A549 (cell line): ENCODE measurements at regions not wholly inside any gene's neighbourhood (a gene's known extent, or its start where the extent isn't known, plus 50 kb on each side); places are given as distances from the start of the nearest gene placed in this dataset.

Experiments
- ATAC-seq, 2 experiments: fragments of 200-7000 bp in 1 of 2; fragments of >200 bp in 1 of 2; cut with Nextera tagmentation in 1 of 2; cut with Tn5 transposase in 1 of 2; 3 replicates each; pipeline versions ENCODE4 v1.8.0 to v1.9.1; 2018 to 2020; ENCODE audit warnings: mild to moderate bottlenecking in 1 of 2, moderate library complexity in 1 of 2
- CTCF ChIA-PET: fragments of 300-600 bp; sonication (Branson Sonifier 250); formaldehyde crosslinking; extraction: SDS; loops from one replicate; lab custom pipeline; 2021; ENCODE audit warnings: antibody characterized with exemption, inconsistent platforms; lab: Yijun Ruan, JAX
- POLR2A ChIA-PET: fragments of 350-600 bp; formaldehyde crosslinking; extraction: SDS; loops from one replicate; lab custom pipeline; 2021; ENCODE audit warnings: antibody characterized with exemption, inconsistent platforms; lab: Yijun Ruan, JAX
- DNase-seq, 2 experiments: peaks; one replicate each; pipeline versions ENCODE4 v3.0.0 to v3.0.0-alpha.2; 2011 to 2016; ENCODE audit warnings: low read depth in 1 of 2, low spot score in 1 of 2
- FAIRE-seq: peaks from 2 replicates; lab custom pipeline; 2011; peaks lifted over from hg19 to GRCh38; lab: Jason Lieb, UNC
- H3K27ac ChIP-seq, 2 experiments: fragments of >200 bp; sonication (Bioruptor Twin); formaldehyde crosslinking; 3 replicates each; pipeline ENCODE4 v1.5.1; 2016 to 2017
- H3K4me1 ChIP-seq: fragments of >200 bp; sonication (Bioruptor Twin); formaldehyde crosslinking; 3 replicates; pipeline ENCODE4 v1.6.1; 2016
- H3K4me2 ChIP-seq: fragments of >200 bp; sonication (Bioruptor Twin); formaldehyde crosslinking; 3 replicates; pipeline ENCODE4 v1.6.1; 2016
- H3K4me3 ChIP-seq: fragments of >200 bp; sonication (Bioruptor Twin); formaldehyde crosslinking; 3 replicates; pipeline ENCODE4 v1.5.1; 2016
- H3K9me3 ChIP-seq: fragments of >200 bp; sonication (Bioruptor Twin); formaldehyde crosslinking; 3 replicates; pipeline ENCODE4 v1.6.1; 2016
- CEBPB ChIP-seq, 2 experiments: fragments of >200 bp in 1 of 2; sonication (Bioruptor Twin) in 1 of 2; formaldehyde crosslinking in 1 of 2; IDR thresholded peaks; 2 replicates each; pipeline ENCODE4 v1.6.1; 2012 to 2016
- CHD2 ChIP-seq: fragments of 150-350 bp; IDR thresholded peaks from 2 replicates; pipeline ENCODE4 v1.6.1; 2014; ENCODE audit warnings: low read length; ENCODE audit not compliant: partially characterized antibody
- CHD4 ChIP-seq: fragments of 200-600 bp; sonication (generic); IDR thresholded peaks from 2 replicates; pipeline ENCODE4 v1.6.1; 2016; ENCODE audit warnings: antibody characterized with exemption, mild to moderate bottlenecking, borderline replicate concordance
- ESRRA ChIP-seq: fragments of 150-350 bp; IDR thresholded peaks from 2 replicates; pipeline ENCODE4 v1.6.1; 2014; ENCODE audit warnings: mild to moderate bottlenecking, low read length, borderline replicate concordance
- FOSB ChIP-seq: fragments of 250-450 bp; sonication (Bioruptor Pico); IDR thresholded peaks from 2 replicates; pipeline ENCODE4 v1.5.0; 2020; ENCODE audit warnings: mild to moderate bottlenecking, moderate library complexity
- FOXS1 ChIP-seq: fragments of 250-450 bp; sonication (Bioruptor Pico); IDR thresholded peaks from 2 replicates; pipeline ENCODE4 v1.5.0; 2020; ENCODE audit warnings: mild to moderate bottlenecking, moderate library complexity
- HDAC2 ChIP-seq: fragments of 200-600 bp; sonication (generic); IDR thresholded peaks from 2 replicates; pipeline ENCODE4 v1.6.1; 2016
- HOXB13 ChIP-seq: fragments of 250-450 bp; sonication (Bioruptor Pico); IDR thresholded peaks from 2 replicates; pipeline ENCODE4 v1.5.0; 2020; ENCODE audit warnings: low read depth, mild to moderate bottlenecking, moderate library complexity
- HOXB5 ChIP-seq: fragments of 250-450 bp; sonication (Bioruptor Pico); IDR thresholded peaks from 2 replicates; pipeline ENCODE4 v1.5.0; 2020; ENCODE audit warnings: mild to moderate bottlenecking, moderate library complexity
- JUN ChIP-seq, 2 experiments: fragments of >200 bp; sonication (Bioruptor Twin); formaldehyde crosslinking; IDR thresholded peaks; 2 replicates in 1 of 2; 3 replicates in 1 of 2; pipeline ENCODE4 v1.6.1; 2016 to 2017
- KDM5A ChIP-seq: fragments of 200-600 bp; sonication (generic); IDR thresholded peaks from 2 replicates; pipeline ENCODE4 v1.6.1; 2016; ENCODE audit warnings: antibody characterized with exemption, mild to moderate bottlenecking
- MAZ ChIP-seq: fragments of 150-350 bp; IDR thresholded peaks from 2 replicates; pipeline ENCODE4 v1.6.1; 2014; ENCODE audit warnings: antibody characterized with exemption, low read depth, low read length, borderline replicate concordance
- NFE2L2 ChIP-seq: fragments of 150-350 bp; conservative IDR thresholded peaks from 2 replicates; pipeline ENCODE4 v1.6.1; 2014; ENCODE audit warnings: low read length
- NPAS2 ChIP-seq: fragments of 250-450 bp; sonication (Bioruptor Pico); IDR thresholded peaks from 2 replicates; pipeline ENCODE4 v1.8.0; 2022; ENCODE audit warnings: mild to moderate bottlenecking, moderate library complexity, borderline replicate concordance
- POLR2A ChIP-seq: IDR thresholded peaks from 2 replicates; pipeline ENCODE4 v1.6.1; 2012; ENCODE audit warnings: mild to moderate bottlenecking, low read length
- POLR2AphosphoS2 ChIP-seq: conservative IDR thresholded peaks from 2 replicates; pipeline ENCODE4 v1.6.1; 2012; ENCODE audit warnings: low read length, improper control_type of control experiment, inconsistent platforms
- RAD21 ChIP-seq, 2 experiments: fragments of >200 bp in 1 of 2; sonication (Bioruptor Twin) in 1 of 2; formaldehyde crosslinking in 1 of 2; IDR thresholded peaks in 1 of 2; conservative IDR thresholded peaks in 1 of 2; 2 replicates in 1 of 2; 3 replicates in 1 of 2; pipeline ENCODE4 v1.6.1; 2012 to 2018; ENCODE audit warnings: inconsistent platforms in 1 of 2
- RARB ChIP-seq: fragments of 250-450 bp; sonication (Bioruptor Pico); IDR thresholded peaks from 2 replicates; pipeline ENCODE4 v1.8.0; 2021; ENCODE audit warnings: mild to moderate bottlenecking, moderate library complexity
- RFX5 ChIP-seq: fragments of 450-650 bp; IDR thresholded peaks from 2 replicates; pipeline ENCODE4 v1.7.1; 2014; ENCODE audit warnings: antibody characterized with exemption, mild to moderate bottlenecking, moderate library complexity
- RNF2 ChIP-seq: fragments of 200-600 bp; sonication (generic); IDR thresholded peaks from 2 replicates; pipeline ENCODE4 v1.6.1; 2016; ENCODE audit warnings: low read depth, mild to moderate bottlenecking, antibody characterized with exemption, moderate library complexity, borderline replicate concordance
- SMC3 ChIP-seq: fragments of >200 bp; sonication (Bioruptor Twin); formaldehyde crosslinking; IDR thresholded peaks from 3 replicates; pipeline ENCODE4 v1.6.1; 2018; ENCODE audit warnings: inconsistent platforms
- TFCP2L1 ChIP-seq: fragments of 250-450 bp; sonication (Bioruptor Pico); IDR thresholded peaks from 2 replicates; pipeline ENCODE4 v1.5.0; 2021; ENCODE audit warnings: mild to moderate bottlenecking
- ZC3H11A ChIP-seq: fragments of 450-650 bp; IDR thresholded peaks from 2 replicates; pipeline ENCODE4 v1.6.1; 2014; ENCODE audit warnings: antibody characterized with exemption, mild to moderate bottlenecking
- ZNF302 ChIP-seq: fragments of 250-450 bp; sonication (Bioruptor Pico); IDR thresholded peaks from 2 replicates; pipeline ENCODE4 v1.9.0; 2021; ENCODE audit warnings: inconsistent platforms, mild to moderate bottlenecking, moderate library complexity
- ZSCAN20 ChIP-seq: fragments of 250-450 bp; sonication (Bioruptor Pico); IDR thresholded peaks from 2 replicates; pipeline ENCODE4 v1.8.0; 2022; ENCODE audit warnings: mild to moderate bottlenecking, moderate library complexity
- WGBS: methylation state at CpG from one replicate; pipeline ENCODE4 v1.1.6; 2017; ENCODE audit errors: missing lambda C conversion rate; 5-methylcytosine and 5-hydroxymethylcytosine counted together
- TF ChIP-seq, protein P1 (sequence below): IDR thresholded peaks from 2 replicates; pipeline ENCODE4 v1.6.1; 2012
- TF ChIP-seq, protein P2 (sequence below): IDR thresholded peaks from 2 replicates; pipeline ENCODE4 v1.6.1; 2012
- TF ChIP-seq, protein P3 (sequence below): fragments of >200 bp; sonication (Bioruptor Twin); formaldehyde crosslinking; IDR thresholded peaks from 2 replicates; pipeline ENCODE4 v1.6.1; 2016
- TF ChIP-seq, protein P4 (sequence below): fragments of 250-450 bp; sonication (Bioruptor Pico); IDR thresholded peaks from 2 replicates; pipeline ENCODE4 v1.5.0; 2020; ENCODE audit warnings: low read depth, mild to moderate bottlenecking, moderate library complexity
- TF ChIP-seq, protein P5 (sequence below): fragments of >200 bp; sonication (Bioruptor Twin); formaldehyde crosslinking; IDR thresholded peaks from 3 replicates; pipeline ENCODE4 v1.5.1; 2016
- TF ChIP-seq, protein P6 (sequence below): fragments of 150-350 bp; IDR thresholded peaks from 2 replicates; pipeline ENCODE4 v1.6.1; 2014; ENCODE audit warnings: low read depth, mild to moderate bottlenecking, low read length

DNA sequence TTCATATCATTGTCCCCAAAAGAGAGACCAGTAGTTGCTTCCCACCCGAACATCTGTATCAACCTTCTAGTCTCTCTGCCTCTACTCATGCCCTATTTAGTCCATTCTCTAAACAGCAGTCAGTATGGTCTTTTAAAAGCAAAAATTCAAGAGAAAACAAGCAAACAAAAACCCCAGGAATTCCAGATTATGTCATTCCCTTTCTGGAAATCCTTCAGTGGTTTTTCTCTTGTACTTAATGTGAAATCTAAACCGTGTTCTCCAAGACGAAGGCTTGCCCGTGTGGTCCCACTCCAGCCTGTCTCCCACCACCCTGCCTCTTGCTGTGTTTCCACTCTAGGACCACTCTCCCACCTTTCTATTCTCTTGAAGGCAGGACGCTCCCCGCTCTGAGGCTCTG, 90.8 kb downstream of the TMEM30B start:
- peak overlapping the region in 1 of 2 experiments; percentile 95; a peak in 3 of 6 replicates for H3K27ac ChIP-seq
- ATAC-seq (no peak), FAIRE-seq (no peak), DNase-seq (no peak)
- H3K4me1 ChIP-seq = peaks cover 26% of the 10 kb centered on the region
- H3K9me3 ChIP-seq = no peaks in the 10 kb centered on the region
- H3K4me2 ChIP-seq = no peak overlapping the region
- H3K4me3 ChIP-seq = no peak overlapping the region
- 86% methylated on average over 6 of the region's 6 CpGs for WGBS
- CTCF ChIA-PET = interaction anchor here (1.2 to 1.5 kb wide), 2 partner anchors 564 to 567 kb away, joined by 3 to 5 read pairs; no protein-coding TSS in a partner anchor
- POLR2A ChIA-PET = no interaction called here
- TF ChIP-seq HOXB13 (CRISPR knock-in tag) (no peak), FOXS1 (CRISPR knock-in tag) (no peak), POLR2A (no peak), FOSB (CRISPR knock-in tag) (no peak), NFE2L2 (no peak), SMC3 (no peak), CHD2 (no peak), ZC3H11A (no peak), NPAS2 (no peak), ESRRA (no peak), ZSCAN20 (no peak), RNF2 (no peak)
- TF ChIP-seq, protein P1, sequence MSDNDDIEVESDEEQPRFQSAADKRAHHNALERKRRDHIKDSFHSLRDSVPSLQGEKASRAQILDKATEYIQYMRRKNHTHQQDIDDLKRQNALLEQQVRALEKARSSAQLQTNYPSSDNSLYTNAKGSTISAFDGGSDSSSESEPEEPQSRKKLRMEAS = no peak
- TF ChIP-seq, all 56 proteins: peak for 0

DNA sequence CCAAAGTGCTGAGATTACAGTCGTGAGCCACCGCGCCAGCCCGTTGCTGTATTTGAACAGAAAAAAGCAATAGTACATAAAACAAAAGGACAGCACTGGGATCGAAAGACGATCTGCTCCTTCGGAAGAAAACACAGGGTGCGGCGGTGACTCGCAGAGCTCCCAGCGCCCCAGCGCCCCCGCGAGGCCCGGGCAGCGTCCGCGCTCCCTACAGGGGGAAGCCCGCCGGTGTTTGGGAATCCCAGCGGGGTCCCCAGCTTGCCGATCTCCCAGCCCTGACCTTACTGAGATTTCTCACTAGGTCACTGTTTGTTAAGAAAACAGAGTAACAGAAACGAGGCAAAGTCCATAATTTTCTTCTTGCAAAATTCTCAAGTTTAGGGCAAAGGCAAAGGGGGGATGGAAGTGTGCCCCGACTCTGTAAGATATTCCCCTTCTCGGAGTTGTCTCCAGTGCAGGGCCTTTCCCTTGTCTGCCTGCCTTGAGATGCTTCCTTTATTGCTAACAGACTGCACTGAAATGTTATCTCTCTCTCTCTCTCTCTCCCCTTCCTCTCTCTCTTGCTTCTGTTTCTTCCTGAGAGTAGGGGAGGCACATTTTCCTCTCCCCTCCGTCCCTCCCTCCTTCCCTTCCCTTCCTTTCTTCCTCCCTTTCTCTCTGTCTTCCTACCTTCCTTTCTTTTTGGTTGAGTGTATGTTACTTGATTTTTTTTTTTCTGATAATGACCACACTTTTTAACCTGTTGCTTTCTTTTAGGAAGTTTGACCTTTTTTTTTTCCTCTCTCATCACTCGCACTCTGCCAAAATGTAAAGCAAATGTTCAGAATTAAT, 91.9 kb downstream of the TMEM30B start:
- peaks cover 26% of the 10 kb centered on the region for H3K4me1 ChIP-seq
- POLR2A ChIA-PET = interaction anchor here (2.4 kb wide), 1 partner anchor 208 kb away, joined by 12 read pairs; the partner anchor contains the start of genes SLC38A6 and TRMT5
- peak overlapping the region; percentile 61 for H3K4me3 ChIP-seq
- DNase-seq (peak; percentile 74 to 87), ATAC-seq (peak; percentile 92 to 95), FAIRE-seq (no peak)
- CTCF ChIA-PET = interaction anchor here (0.7 to 1.2 kb wide), 8 partner anchors 13 to 564 kb away, joined by 3 to 5 read pairs (median 3); no protein-coding TSS in a partner anchor
- peak overlapping the region; percentile 70 for H3K4me2 ChIP-seq
- H3K27ac ChIP-seq = peak overlapping the region; percentile 88 to 95
- WGBS = 7% methylated on average over 27 of the region's 27 CpGs
- no peaks in the 10 kb centered on the region for H3K9me3 ChIP-seq
- TF ChIP-seq ESRRA (no peak), ZNF302 (no peak), RAD21 (conservative IDR thresholded peaks at IDR 0.05 in 1 of 2, IDR thresholded peaks at IDR 0.05 in 1 of 2) (peak; percentile 71 to 87), NPAS2 (no peak), HDAC2 (no peak), RFX5 (no peak), SMC3 (peak; percentile 83), CEBPB (IDR thresholded peaks at IDR 0.05) (no peak), TFCP2L1 (CRISPR knock-in tag) (no peak), MAZ (no peak), KDM5A (no peak), HOXB5 (CRISPR knock-in tag) (no peak), POLR2AphosphoS2 (no peak), CHD4 (peak; percentile 38; the same call in 1 of the 2 replicates), RARB (CRISPR knock-in tag) (no peak), JUN (IDR thresholded peaks at IDR 0.05) (peak in 1 of 2 experiments; percentile 22; a peak in 1 of 5 replicates)
- TF ChIP-seq, protein P2, sequence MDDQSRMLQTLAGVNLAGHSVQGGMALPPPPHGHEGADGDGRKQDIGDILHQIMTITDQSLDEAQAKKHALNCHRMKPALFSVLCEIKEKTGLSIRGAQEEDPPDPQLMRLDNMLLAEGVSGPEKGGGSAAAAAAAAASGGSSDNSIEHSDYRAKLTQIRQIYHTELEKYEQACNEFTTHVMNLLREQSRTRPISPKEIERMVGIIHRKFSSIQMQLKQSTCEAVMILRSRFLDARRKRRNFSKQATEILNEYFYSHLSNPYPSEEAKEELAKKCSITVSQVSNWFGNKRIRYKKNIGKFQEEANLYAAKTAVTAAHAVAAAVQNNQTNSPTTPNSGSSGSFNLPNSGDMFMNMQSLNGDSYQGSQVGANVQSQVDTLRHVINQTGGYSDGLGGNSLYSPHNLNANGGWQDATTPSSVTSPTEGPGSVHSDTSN = no peak
- TF ChIP-seq, protein P1 = peak; percentile 33; the same call in 1 of the 2 replicates
- TF ChIP-seq, protein P3, sequence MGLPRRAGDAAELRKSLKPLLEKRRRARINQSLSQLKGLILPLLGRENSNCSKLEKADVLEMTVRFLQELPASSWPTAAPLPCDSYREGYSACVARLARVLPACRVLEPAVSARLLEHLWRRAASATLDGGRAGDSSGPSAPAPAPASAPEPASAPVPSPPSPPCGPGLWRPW = no peak
- TF ChIP-seq, protein P4, sequence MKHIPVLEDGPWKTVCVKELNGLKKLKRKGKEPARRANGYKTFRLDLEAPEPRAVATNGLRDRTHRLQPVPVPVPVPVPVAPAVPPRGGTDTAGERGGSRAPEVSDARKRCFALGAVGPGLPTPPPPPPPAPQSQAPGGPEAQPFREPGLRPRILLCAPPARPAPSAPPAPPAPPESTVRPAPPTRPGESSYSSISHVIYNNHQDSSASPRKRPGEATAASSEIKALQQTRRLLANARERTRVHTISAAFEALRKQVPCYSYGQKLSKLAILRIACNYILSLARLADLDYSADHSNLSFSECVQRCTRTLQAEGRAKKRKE (CRISPR knock-in tag) = no peak
- TF ChIP-seq, protein P5, sequence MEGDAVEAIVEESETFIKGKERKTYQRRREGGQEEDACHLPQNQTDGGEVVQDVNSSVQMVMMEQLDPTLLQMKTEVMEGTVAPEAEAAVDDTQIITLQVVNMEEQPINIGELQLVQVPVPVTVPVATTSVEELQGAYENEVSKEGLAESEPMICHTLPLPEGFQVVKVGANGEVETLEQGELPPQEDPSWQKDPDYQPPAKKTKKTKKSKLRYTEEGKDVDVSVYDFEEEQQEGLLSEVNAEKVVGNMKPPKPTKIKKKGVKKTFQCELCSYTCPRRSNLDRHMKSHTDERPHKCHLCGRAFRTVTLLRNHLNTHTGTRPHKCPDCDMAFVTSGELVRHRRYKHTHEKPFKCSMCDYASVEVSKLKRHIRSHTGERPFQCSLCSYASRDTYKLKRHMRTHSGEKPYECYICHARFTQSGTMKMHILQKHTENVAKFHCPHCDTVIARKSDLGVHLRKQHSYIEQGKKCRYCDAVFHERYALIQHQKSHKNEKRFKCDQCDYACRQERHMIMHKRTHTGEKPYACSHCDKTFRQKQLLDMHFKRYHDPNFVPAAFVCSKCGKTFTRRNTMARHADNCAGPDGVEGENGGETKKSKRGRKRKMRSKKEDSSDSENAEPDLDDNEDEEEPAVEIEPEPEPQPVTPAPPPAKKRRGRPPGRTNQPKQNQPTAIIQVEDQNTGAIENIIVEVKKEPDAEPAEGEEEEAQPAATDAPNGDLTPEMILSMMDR = peak; percentile 76
- TF ChIP-seq, protein P6, sequence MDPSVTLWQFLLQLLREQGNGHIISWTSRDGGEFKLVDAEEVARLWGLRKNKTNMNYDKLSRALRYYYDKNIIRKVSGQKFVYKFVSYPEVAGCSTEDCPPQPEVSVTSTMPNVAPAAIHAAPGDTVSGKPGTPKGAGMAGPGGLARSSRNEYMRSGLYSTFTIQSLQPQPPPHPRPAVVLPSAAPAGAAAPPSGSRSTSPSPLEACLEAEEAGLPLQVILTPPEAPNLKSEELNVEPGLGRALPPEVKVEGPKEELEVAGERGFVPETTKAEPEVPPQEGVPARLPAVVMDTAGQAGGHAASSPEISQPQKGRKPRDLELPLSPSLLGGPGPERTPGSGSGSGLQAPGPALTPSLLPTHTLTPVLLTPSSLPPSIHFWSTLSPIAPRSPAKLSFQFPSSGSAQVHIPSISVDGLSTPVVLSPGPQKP = no peak
